ENCODE measurements at regions not wholly inside any gene's neighbourhood (a gene's known extent, or its start where the extent isn't known, plus 50 kb on each side); places are given as distances from the start of the nearest gene placed in this dataset.

DNA sequence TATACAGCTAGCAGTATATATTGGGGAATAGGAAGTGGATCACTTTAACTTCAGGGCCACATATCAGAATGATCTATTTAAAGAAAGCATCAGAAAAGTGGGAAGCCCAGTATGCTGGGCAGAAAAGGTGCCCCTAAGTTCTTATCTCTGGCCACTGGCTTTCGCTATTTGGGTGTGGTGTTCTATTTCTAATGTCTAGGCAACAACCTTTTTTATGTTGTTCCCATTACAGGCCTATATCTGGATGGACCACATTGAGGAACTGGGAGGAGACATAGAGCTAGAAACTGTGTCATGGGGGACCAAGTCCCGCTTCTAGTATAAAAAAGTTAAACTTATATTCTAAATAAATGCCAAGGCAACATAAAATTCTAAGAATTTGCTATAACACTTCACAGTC lies 935.6 kb downstream of the PDHA2 start:
- intact Hi-C loops (cut with DNase I), result no loop called here
- DNase-seq (ENCODE audit: missing footprints), result no peak
- no peak for ATAC-seq

DNA sequence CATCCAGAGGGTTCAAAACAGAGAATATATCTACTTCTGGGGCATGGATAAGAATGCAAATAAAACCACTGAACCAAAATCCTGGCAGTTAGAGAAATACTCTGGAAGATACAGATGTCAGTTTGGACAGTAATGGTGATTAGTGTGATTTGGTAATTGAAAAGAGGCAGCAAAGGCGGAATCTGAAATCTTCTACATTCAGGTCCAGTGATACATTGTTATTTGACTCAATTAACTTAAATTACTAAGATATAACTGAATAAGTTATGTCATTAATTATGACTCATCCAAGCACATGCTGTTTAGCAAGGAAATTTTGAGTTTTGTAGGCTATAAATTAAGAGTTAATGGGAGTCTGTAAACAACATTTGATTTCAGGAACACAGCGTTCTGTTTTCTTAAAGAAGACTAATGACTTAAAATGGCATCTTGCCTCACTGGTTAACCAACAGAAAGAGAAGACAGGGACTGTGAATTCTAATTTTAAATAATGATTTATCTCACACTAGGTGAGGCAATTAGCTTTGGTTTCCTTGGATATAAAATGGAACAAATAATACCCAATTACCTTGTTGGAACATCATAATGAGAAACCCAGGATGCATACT lies 937.1 kb downstream of the PDHA2 start:
- intact Hi-C loops (cut with DNase I), result no loop called here
- no peak for ATAC-seq
- no peak for DNase-seq (ENCODE audit: missing footprints)

- DNase-seq (ENCODE audit: missing footprints) (no peak), ATAC-seq (no peak)
- intact Hi-C loops (cut with DNase I), result no loop called here
Observed at GRCh38 chr4:96784336-96784735, 944.4 kb downstream of the PDHA2 start.

- intact Hi-C loops (cut with DNase I), result no loop called here
- DNase-seq (ENCODE audit: missing footprints) (no peak), ATAC-seq (no peak)
Observed at GRCh38 chr4:96786306-96786705, 946.4 kb downstream of the PDHA2 start.

DNA sequence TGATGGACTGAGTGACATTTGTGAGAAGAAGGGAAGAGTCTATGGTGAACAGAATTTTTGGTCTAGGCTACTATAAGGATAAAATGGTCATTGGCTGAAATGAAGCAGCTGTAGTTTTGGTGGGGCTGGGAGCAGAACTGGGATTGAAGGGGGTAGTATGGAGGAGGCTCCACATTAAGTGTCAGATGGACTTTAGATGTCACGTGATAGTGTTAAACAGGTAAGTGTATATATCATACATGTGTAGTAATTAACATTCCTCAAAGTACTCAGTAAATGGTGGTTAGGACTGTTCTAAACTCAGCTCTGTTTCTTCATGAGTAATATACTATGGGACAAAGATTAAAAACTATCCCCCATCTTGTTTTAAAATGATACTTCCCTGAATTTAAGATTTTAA lies 947.9 kb downstream of the PDHA2 start:
- ATAC-seq, result no peak
- DNase-seq (ENCODE audit: missing footprints), result no peak
- intact Hi-C loops (cut with DNase I), result no loop called here

DNA sequence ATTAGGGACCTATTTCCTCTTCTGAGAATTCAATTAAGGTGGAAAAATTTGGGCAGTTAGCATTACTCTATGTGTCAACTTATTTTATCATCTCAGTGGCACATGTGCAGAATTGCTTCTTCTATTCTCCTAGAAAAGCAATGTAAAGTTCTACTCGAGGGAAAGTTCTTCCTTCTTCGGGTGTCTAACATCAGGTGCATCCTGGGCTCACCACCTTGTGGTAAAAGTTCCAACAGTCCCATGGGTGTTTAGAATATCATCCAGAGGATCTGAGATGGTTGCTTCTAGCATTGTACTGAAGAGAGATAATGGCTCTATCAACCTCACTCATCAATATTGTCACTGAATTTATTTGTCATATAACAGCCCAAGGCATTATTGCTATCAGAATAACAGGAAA lies 969.7 kb downstream of the PDHA2 start:
- intact Hi-C loops (cut with DNase I), result no loop called here

DNA sequence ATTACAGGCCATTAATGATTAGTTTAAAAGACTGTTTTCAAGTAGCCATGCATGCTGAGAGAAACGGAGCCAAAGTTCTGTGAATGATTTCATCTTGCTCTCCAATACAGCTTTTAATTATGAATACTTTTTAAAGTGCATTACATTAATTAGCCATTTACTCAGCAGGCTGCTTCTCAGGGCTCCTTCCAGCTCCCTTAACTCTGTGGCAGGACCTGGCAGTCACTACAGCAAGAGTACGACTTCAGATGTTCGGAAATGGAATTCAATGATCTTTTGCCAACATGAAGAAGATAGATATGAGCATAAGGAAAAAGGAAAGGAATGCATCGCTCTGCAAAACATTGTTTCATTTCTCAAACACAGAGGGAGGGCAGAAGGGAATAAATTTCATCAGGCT lies 987.2 kb downstream of the PDHA2 start:
- intact Hi-C loops (cut with DNase I), result no loop called here
- no peak for ATAC-seq
- no peak for DNase-seq (ENCODE audit: missing footprints)

More for the DNA sequence above, 969.7 kb downstream of the PDHA2 start:
- ATAC-seq, result no peak
- no peak for DNase-seq (ENCODE audit: missing footprints)

DNA sequence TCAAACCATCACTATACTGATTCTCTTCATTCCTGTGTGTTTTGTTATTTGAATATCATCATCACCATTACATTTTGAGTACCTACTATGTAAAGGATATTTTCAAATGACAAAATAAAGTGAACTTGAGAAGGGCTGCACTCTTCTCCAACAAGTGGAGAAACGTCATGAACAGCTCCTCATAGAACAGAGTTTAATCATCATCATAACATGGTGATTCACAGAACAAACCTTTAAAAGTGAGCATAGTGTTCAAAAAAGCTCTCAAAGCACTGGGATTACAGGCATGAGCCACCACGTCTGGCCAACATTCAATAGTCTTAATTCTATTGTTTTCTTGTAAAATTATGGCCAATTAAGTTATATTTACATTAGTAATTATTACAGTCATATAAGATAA lies 993.9 kb downstream of the PDHA2 start:
- no peak for DNase-seq (ENCODE audit: missing footprints)
- intact Hi-C loops (cut with DNase I), result no loop called here
- ATAC-seq, result no peak

GRCh38 chr4:96835991-96836390 lies 996.1 kb downstream of the PDHA2 start:
- intact Hi-C loops (cut with DNase I), result no loop called here
- ATAC-seq (no peak), DNase-seq (ENCODE audit: missing footprints) (no peak)

DNA sequence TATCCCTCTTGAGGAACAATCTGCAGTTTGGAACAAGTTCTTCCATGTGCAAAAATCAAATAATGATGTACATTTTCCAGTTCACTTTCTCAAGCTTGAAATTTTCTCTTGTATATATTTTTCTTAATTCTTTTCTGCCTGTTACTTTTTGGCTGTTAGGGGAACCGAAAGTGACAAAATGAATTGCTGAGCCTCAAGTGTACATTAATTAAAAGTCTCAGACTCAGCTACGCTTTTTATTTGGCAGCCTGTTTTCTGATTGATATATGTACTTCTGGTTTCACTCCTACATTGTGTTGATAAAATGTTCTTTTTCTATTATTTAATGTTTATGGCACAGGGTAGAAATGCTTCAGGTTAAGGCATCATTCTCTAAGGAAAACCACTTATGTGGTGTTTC lies 999.5 kb downstream of the PDHA2 start:
- no peak for DNase-seq (ENCODE audit: missing footprints)
- intact Hi-C loops (cut with DNase I), result no loop called here
- ATAC-seq, result no peak

DNA sequence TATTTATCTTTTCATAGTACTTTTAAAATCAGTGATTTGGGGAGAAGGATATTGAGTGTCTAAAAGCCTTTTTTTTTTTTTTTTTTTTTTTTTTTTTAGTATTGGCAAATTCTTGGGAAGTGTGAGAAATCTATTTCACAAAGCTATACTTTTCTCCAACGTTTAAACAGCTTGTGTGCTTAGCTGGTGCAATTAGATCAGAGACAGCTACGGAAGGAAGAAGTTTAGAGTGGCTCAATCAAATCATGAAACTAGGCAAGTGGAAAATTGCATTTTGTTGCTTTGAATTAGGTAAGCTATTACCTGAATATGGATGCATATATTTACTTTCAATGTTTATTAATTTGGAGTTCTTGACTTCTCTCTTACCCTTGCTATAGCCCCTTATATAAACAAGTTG lies 1001.9 kb downstream of the PDHA2 start:
- intact Hi-C loops (cut with DNase I), result no loop called here
- ATAC-seq (no peak), DNase-seq (ENCODE audit: missing footprints) (no peak)

DNA sequence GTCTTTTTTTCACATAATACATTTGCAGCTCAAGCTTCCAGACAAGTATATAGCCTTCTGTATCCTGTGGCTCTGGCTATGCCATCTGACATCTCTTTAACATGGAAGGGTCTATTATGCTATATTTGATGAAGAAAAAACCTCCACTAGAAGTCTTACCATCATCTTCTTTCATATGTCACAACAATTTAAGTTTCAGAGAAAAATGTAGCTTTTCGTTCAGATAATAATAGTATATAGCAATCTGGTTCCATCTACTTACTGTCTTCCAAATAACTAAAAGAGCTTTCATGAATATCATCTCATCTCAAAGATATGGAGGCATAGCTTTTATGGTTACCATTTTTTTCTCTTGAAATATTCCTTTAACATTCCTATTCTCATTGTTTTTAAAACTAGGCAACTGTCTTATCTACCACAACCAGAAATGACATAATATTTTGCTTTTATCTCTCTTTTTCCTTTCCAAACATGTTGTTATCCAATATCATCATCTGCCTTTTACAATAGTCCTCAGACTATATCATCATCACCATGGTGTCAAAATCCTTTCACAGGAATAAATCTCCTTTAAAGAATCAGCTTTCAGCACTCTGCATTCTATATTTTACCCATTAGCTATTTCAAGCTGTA lies 1005.1 kb downstream of the PDHA2 start:
- intact Hi-C loops (cut with DNase I), result no loop called here
- ATAC-seq (no peak), DNase-seq (ENCODE audit: missing footprints) (no peak)

DNA sequence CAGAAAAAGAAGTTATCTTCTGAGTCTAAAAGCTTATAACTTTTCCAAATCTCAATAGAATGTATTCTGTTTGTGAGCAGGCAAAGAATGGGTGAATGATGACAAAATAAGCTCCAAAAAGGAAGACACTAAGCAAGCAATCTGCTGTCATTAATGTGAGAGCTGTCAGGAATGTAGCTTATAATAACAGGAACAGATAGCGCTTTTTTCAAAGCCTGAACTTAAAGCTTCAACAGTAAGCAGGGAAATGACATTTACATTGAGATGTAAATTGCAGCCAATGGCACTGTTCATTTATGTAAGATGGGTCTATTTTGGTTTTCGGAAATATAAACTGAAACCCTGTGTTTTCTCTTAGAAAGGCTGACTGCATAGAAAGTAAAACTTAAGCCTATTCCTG lies 1005.9 kb downstream of the PDHA2 start:
- DNase-seq (ENCODE audit: missing footprints) (no peak), ATAC-seq (no peak)
- intact Hi-C loops (cut with DNase I), result no loop called here

DNA sequence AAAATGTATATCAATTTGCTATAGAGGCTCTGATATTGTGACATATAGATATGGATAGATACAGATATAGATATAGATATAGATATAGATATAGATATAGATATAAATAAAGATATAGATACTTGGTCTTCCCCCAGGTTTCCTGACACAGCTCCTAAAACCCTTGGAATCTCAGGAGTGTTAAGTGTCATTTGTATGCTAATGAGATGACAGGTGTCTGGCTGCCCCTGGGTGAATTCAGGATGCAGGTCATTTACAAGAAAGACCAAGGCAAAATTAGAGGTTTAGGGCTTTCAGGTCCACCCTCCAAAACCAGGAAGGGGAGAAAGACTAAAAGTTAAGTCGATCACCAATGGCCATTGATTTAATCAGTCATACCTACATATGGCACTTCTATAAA lies 1034.8 kb downstream of the PDHA2 start:
- intact Hi-C loops (cut with DNase I), result no loop called here
- ATAC-seq, result no peak
- no peak for DNase-seq (ENCODE audit: missing footprints)

- ATAC-seq (no peak), DNase-seq (ENCODE audit: missing footprints) (no peak)
- intact Hi-C loops (cut with DNase I), result no loop called here
Observed at GRCh38 chr4:96879527-96879926, 1039.6 kb downstream of the PDHA2 start.

DNA sequence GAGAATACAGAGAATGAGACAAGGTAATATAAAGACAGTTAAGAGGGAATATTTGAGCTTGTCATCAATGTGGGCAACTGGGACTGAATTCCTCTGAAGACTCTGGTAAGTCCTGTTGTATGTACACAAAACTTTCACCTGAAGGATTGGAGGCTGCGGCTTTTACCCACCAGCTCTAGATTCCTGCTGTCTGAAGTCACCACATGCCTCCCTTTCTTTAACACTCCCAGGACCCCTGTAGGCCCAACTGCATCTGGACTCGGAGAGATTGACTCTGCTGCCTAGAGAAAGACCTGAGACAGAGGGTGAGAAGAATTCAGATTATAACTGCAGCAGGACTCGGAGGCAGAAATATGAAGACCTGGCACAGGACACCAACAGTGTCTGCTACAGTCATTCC lies 1048.0 kb downstream of the PDHA2 start:
- ATAC-seq (no peak), DNase-seq (ENCODE audit: missing footprints) (no peak)
- intact Hi-C loops (cut with DNase I), result no loop called here

DNA sequence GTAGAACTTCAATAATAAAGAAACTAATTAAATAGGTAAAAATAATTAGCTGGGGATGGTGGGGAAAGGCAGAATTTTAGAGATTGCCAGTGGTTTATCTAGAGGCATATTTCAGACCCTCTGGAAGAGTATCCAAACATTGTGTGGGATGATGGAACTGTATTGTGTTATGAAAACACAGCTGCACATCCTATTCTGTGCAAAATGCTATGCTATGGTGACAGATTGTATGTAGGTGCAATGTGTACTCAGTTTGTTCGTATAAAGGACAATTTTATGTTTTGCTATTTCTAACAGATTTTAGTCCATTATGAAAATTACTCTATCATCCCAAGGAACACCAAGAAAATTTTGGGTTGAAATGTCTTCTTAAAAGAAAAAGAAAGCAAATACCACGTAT lies 1054.7 kb downstream of the PDHA2 start:
- DNase-seq (ENCODE audit: missing footprints), result no peak
- intact Hi-C loops (cut with DNase I), result no loop called here
- ATAC-seq, result no peak

- DNase-seq (ENCODE audit: missing footprints) (no peak), ATAC-seq (no peak)
- intact Hi-C loops (cut with DNase I), result no loop called here
Observed at GRCh38 chr4:96895826-96896225, 1055.9 kb downstream of the PDHA2 start.

DNA sequence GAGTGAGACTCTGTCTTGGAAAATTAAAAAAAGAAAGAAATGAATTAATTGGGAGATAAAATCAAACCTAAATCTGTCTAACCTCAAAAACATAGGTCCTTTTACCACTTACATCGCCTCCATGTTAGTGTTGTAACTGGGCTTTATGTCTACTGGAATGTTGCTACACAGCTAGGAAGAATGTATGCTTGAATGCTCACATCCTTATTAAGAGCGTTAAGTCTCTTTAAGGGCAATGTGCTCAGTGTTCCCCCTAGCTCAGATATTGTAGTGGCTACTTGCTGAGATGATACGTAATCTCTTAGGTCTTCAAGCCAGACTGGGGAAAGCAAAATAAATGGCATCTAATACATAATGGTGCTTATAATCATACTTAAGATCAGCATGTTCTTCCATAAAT lies 1072.8 kb downstream of the PDHA2 start:
- DNase-seq (ENCODE audit: missing footprints), result no peak
- ATAC-seq, result no peak
- intact Hi-C loops (cut with DNase I), result no loop called here

DNA sequence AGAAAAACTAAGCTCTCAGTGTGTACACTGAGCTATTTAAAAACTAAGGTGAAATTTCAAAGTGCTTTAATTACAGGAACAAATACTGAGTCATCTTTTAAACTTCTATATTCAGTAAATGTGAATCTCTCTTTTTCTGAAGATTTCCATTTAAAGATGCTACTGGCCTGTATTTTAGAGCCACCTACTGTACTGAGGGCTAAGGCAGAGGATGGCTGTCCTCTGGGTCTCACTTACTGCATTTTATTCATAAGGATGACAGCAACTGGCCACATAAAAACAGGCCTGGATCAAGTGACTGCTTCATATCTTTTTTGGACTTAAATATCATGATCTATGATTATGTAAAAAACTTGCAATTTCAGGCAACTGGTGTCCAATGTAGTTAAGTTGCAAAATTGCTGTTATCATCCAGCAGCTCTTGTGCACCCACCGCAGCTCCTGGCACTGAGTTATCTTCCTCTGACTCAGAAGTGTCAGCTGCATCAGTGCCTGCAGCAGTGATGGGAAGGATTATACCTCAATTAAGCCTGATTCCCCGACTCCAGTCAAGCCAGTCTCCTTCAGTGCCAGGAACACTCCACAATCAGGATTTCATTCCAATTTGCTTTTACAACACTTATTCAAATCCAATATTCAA lies 1073.7 kb downstream of the PDHA2 start:
- ATAC-seq (no peak), DNase-seq (ENCODE audit: missing footprints) (peak; percentile 44)
- intact Hi-C loops (cut with DNase I), result no loop called here

- no peak for ATAC-seq
- DNase-seq (ENCODE audit: missing footprints), result no peak
- intact Hi-C loops (cut with DNase I), result no loop called here
Observed at GRCh38 chr4:96916711-96917110, 1076.8 kb downstream of the PDHA2 start.
